ENCODE measurements at regions not wholly inside any gene's neighbourhood (a gene's known extent, or its start where the extent isn't known, plus 50 kb on each side); places are given as distances from the start of the nearest gene placed in this dataset.

DNA sequence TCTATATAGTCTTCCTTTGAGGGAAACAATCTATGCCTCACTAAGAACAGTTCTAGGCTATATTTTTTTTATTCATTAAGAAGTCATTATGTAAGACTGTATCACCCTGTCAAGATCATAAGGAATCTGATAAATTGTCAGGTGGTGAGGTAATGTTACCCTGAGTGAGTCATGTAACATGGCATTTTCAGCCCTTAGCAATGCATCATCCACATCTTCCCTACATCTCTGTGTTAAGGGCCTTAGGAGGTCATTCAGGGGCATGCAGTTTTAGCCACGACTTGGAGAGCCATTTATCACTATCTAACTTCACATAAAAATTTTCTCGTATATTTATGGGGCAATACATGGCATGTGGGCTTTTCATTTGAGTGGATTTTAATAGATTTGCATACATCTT is 924.5 kb upstream of the MBL2 start:
- H2AFZ ChIP-seq: no peak overlapping the region
- no peaks in the 10 kb centered on the region for H3K9me2 ChIP-seq (ENCODE audit: insufficient read depth)
- POLR2A ChIA-PET (ENCODE audit: unreplicated experiment): no interaction called here
- H3K9me3 ChIP-seq (ENCODE audit: insufficient read depth, low read depth): no peaks in the 10 kb centered on the region
- peak in 1 of 2 experiments; percentile 50 for DNase-seq
- H3K27ac ChIP-seq: no peak overlapping the region
- H3K4me3 ChIP-seq: no peak overlapping the region
- BruUV-seq (replicated peaks): no TSS peak
- no peaks in the 10 kb centered on the region for H3K36me3 ChIP-seq (ENCODE audit: low read depth)
- CTCF ChIA-PET: no interaction called here
- no peaks in the 10 kb centered on the region for H4K20me1 ChIP-seq (ENCODE audit: insufficient read depth)
- TF ChIP-seq EZH2 (IDR thresholded peaks at IDR 0.05; ENCODE audit: low read depth): no peak
- TF ChIP-seq, protein P1, sequence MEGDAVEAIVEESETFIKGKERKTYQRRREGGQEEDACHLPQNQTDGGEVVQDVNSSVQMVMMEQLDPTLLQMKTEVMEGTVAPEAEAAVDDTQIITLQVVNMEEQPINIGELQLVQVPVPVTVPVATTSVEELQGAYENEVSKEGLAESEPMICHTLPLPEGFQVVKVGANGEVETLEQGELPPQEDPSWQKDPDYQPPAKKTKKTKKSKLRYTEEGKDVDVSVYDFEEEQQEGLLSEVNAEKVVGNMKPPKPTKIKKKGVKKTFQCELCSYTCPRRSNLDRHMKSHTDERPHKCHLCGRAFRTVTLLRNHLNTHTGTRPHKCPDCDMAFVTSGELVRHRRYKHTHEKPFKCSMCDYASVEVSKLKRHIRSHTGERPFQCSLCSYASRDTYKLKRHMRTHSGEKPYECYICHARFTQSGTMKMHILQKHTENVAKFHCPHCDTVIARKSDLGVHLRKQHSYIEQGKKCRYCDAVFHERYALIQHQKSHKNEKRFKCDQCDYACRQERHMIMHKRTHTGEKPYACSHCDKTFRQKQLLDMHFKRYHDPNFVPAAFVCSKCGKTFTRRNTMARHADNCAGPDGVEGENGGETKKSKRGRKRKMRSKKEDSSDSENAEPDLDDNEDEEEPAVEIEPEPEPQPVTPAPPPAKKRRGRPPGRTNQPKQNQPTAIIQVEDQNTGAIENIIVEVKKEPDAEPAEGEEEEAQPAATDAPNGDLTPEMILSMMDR (conservative IDR thresholded peaks at IDR 0.05): no peak
- H3K27me3 ChIP-seq (ENCODE audit: insufficient read depth, low read depth): no peaks in the 10 kb centered on the region
- intact Hi-C loops (cut with micrococcal nuclease; ENCODE audit: unreplicated experiment): no loop called here
- H3K79me2 ChIP-seq (ENCODE audit: low read depth): no peaks in the 10 kb centered on the region
- no peaks in the 10 kb centered on the region for H3F3A ChIP-seq (ENCODE audit: insufficient read depth, low read depth)
- H3K4me1 ChIP-seq (replicated peaks; ENCODE audit: insufficient read depth): no peaks in the 10 kb centered on the region
- H3K4me2 ChIP-seq: no peak overlapping the region

DNA sequence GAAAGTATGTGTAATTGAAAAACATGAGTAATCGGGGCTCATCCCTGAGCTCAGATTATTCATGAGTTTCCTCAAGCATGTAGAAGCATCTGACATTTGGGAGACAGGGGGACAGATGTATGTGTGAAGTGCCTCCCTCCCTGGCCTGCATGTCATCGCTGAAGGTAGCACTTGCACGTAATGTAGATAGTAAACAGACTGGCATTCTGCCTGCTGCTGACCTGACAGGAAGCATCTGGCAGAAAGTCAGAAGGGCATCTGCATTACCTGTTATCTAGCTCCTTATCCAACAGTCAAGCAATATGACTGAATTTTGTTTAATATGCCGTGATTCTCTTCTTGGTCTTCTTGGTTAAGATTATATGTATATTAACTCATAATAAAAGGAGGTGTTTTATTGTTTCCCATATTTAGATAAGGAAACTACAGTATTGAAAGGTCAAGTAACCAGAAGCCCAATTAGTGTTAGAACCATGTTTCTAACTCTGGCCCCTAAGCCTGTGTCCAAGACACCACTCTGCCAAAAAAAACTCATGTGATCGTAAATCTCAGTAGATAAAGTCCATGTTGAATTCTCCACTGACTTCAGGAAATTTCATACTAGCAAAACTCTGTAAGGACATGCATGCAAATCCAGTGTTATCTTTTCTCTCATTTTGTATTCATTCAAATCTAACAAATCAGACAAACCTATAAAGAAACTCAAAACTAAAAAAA is 918.1 kb upstream of the MBL2 start:
- Histone ChIP-seq H3K79me2 (ENCODE audit: low read depth) (no peaks in the 10 kb centered on the region), H4K20me1 (ENCODE audit: insufficient read depth) (no peaks in the 10 kb centered on the region), H3K27me3 (ENCODE audit: insufficient read depth, low read depth) (no peaks in the 10 kb centered on the region), H3K4me1 (replicated peaks; ENCODE audit: insufficient read depth) (no peaks in the 10 kb centered on the region), H3K4me3 (no peak overlapping the region), H3K27ac (no peak overlapping the region), H3K9me2 (ENCODE audit: insufficient read depth) (no peaks in the 10 kb centered on the region), H3K36me3 (ENCODE audit: low read depth) (no peaks in the 10 kb centered on the region), H2AFZ (no peak overlapping the region), H3F3A (ENCODE audit: insufficient read depth, low read depth) (no peaks in the 10 kb centered on the region), H3K9me3 (ENCODE audit: insufficient read depth, low read depth) (no peaks in the 10 kb centered on the region), H3K4me2 (no peak overlapping the region)
- no peak for DNase-seq
- POLR2A ChIA-PET (ENCODE audit: unreplicated experiment): interaction anchor here (0.5 kb wide), 1 partner anchor 1504 kb away, joined by 7 read pairs; no protein-coding TSS in a partner anchor
- TF ChIP-seq, protein P1 (conservative IDR thresholded peaks at IDR 0.05): no peak
- no peak for TF ChIP-seq EZH2 (IDR thresholded peaks at IDR 0.05; ENCODE audit: low read depth)
- no TSS peak for BruUV-seq (replicated peaks)
- CTCF ChIA-PET: no interaction called here
- intact Hi-C loops (cut with micrococcal nuclease; ENCODE audit: unreplicated experiment): no loop called here

DNA sequence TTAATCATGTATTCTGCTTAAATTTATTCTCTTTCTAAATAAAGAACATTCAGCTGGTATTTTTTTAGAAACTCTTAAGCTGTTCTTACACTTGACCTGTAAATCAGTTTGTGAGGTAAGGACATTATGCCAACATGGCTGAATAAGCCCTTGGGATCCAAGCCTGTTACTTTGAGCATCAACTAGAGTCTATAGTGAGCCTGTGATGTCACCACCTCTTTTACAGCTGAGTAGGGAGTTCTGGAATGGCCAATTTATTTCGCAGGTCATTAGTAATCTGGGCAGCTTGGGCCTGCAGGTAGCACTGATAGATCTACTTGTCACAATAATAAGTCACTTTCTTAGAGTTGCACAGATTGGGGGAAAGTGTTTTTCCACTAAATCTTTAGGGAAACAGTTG is 915.2 kb upstream of the MBL2 start:
- ChIA-PET CTCF (no interaction called here), POLR2A (ENCODE audit: unreplicated experiment) (no interaction called here)
- no peaks in the 10 kb centered on the region for H3K4me1 ChIP-seq (replicated peaks; ENCODE audit: insufficient read depth)
- H3K9me3 ChIP-seq (ENCODE audit: insufficient read depth, low read depth): no peaks in the 10 kb centered on the region
- no peaks in the 10 kb centered on the region for H4K20me1 ChIP-seq (ENCODE audit: insufficient read depth)
- H3K27ac ChIP-seq: no peak overlapping the region
- BruUV-seq (replicated peaks): no TSS peak
- H3K27me3 ChIP-seq (ENCODE audit: insufficient read depth, low read depth): no peaks in the 10 kb centered on the region
- H3K79me2 ChIP-seq (ENCODE audit: low read depth): no peaks in the 10 kb centered on the region
- intact Hi-C loops (cut with micrococcal nuclease; ENCODE audit: unreplicated experiment): no loop called here
- no peak overlapping the region for H3K4me2 ChIP-seq
- no peak overlapping the region for H2AFZ ChIP-seq
- H3K9me2 ChIP-seq (ENCODE audit: insufficient read depth): no peaks in the 10 kb centered on the region
- no peaks in the 10 kb centered on the region for H3K36me3 ChIP-seq (ENCODE audit: low read depth)
- DNase-seq: no peak
- no peaks in the 10 kb centered on the region for H3F3A ChIP-seq (ENCODE audit: insufficient read depth, low read depth)
- TF ChIP-seq EZH2 (IDR thresholded peaks at IDR 0.05; ENCODE audit: low read depth): no peak
- TF ChIP-seq, protein P1 (conservative IDR thresholded peaks at IDR 0.05): no peak
- H3K4me3 ChIP-seq: no peak overlapping the region
